Kidney (tissue), 13 donors: ENCODE measurements at regions not wholly inside any gene's neighbourhood (a gene's known extent, or its start where the extent isn't known, plus 50 kb on each side); places are given as distances from the start of the nearest gene placed in this dataset.

Experiments
- DNase-seq, 5 donors: peaks; one replicate each; pipeline ENCODE4 v3.0.0-alpha.2; 2013 to 2020
- FAIRE-seq: peaks from 2 replicates; lab custom pipeline; 2012; peaks lifted over from hg19 to GRCh38; lab: Jason Lieb, UNC
- H3K27ac ChIP-seq, 2 donors: one replicate each; pipeline ENCODE4 v1.7.0; 2013; ENCODE audit warnings: low read depth in 2 of 2, low read length in 2 of 2, inconsistent platforms in 1 of 2
- H3K27me3 ChIP-seq: one replicate; pipeline ENCODE4 v1.7.1; 2013; ENCODE audit warnings: low read length, inconsistent platforms; ENCODE audit not compliant: control insufficient read depth, insufficient read depth
- H3K36me3 ChIP-seq, 3 donors: one replicate each; pipeline versions ENCODE4 v1.7.0 to v1.7.1; 2013; ENCODE audit warnings: low read length in 3 of 3, control low read depth in 1 of 3, inconsistent platforms in 1 of 3; ENCODE audit not compliant: insufficient read depth in 3 of 3, control insufficient read depth in 2 of 3
- H3K4me1 ChIP-seq, 3 donors: one replicate each; pipeline versions ENCODE4 v1.7.0 to v1.7.1; 2013; ENCODE audit warnings: low read length in 3 of 3, inconsistent platforms in 1 of 3, low read depth in 1 of 3; ENCODE audit not compliant: control insufficient read depth in 2 of 3, insufficient read depth in 2 of 3
- H3K4me3 ChIP-seq, 3 donors: one replicate each; pipeline versions ENCODE4 v1.7.0 to v1.8.1; 2013; ENCODE audit warnings: low read length in 3 of 3, control low read depth in 1 of 3, inconsistent platforms in 1 of 3
- H3K9ac ChIP-seq, 3 donors: one replicate each; pipeline versions ENCODE4 v1.7.0 to v1.7.1; 2013; ENCODE audit warnings: low read length in 3 of 3, control low read depth in 1 of 3, inconsistent platforms in 1 of 3
- H3K9me3 ChIP-seq, 3 donors: one replicate each; pipeline versions ENCODE4 v1.7.0 to v1.7.1; 2013; ENCODE audit warnings: low read length in 3 of 3, control low read depth in 1 of 3, inconsistent platforms in 1 of 3; ENCODE audit not compliant: control insufficient read depth in 2 of 3, insufficient read depth in 1 of 3
- intact Hi-C: fragments of 100-400 bp; cut with DNase I; formaldehyde crosslinking; loops from one replicate; pipeline ENCODE4 v1.11.1; 2022
- TF ChIP-seq, protein P1 (sequence below): IDR thresholded peaks from 3 replicates; pipeline ENCODE4 v1.5.1; 2012; ENCODE audit warnings: mild to moderate bottlenecking, moderate library complexity, borderline replicate concordance; ENCODE audit not compliant: insufficient read depth; ENCODE audit errors: extremely low read depth
- donor health status: control.
- donor health status: control.
- donor health status: control.
- donor health status: control.
- donor health status: control.
- donor health status: DM: yes; HTN: yes; CAD: no.
- donor health status: Normal renal cell carcinoma (clear cell type).

DNA sequence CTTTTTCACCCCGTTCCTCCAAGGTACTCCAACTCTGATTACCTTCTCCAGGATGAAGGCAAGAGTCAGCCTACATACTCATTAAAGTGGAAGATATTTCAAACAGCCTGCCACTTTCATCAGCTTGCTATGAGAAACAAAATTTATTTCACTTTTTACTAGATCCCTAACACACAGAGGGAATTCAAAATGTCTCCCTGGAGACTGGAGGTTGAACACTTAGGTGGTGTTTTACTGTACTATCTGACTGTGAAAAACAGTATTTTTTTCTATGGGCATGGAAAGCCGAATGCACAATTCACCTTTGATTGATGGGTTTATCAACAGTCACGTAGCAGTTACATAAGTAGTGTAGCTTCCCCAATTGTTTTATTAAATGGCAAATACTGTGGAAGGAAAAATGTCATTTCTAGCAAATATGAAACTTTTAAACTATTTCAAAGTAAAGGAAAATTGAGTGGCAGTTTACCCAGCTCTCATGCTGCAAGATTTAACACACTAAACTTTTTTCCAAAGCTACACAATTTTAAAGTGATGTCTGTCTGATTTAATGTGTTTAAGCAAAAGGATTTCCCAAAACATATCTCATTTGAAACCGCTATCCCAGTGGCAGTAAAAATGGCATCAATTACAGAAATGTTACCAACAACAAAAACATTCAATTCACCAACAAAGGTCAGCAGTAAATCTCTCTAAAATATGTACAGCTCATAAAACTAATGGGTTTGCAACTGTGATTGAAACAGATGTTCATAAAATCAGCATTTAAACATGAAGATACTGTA lies 125.0 kb upstream of the TLE4 start:
- H3K4me1 ChIP-seq: no peaks in the 10 kb centered on the region
- H3K4me3 ChIP-seq: no peak overlapping the region
- peak in 2 of 5 donors; percentile 22 to 25 for DNase-seq
- H3K9me3 ChIP-seq: no peaks in the 10 kb centered on the region
- no peaks in the 10 kb centered on the region for H3K36me3 ChIP-seq
- TF ChIP-seq, protein P1, sequence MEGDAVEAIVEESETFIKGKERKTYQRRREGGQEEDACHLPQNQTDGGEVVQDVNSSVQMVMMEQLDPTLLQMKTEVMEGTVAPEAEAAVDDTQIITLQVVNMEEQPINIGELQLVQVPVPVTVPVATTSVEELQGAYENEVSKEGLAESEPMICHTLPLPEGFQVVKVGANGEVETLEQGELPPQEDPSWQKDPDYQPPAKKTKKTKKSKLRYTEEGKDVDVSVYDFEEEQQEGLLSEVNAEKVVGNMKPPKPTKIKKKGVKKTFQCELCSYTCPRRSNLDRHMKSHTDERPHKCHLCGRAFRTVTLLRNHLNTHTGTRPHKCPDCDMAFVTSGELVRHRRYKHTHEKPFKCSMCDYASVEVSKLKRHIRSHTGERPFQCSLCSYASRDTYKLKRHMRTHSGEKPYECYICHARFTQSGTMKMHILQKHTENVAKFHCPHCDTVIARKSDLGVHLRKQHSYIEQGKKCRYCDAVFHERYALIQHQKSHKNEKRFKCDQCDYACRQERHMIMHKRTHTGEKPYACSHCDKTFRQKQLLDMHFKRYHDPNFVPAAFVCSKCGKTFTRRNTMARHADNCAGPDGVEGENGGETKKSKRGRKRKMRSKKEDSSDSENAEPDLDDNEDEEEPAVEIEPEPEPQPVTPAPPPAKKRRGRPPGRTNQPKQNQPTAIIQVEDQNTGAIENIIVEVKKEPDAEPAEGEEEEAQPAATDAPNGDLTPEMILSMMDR: no peak
- H3K9ac ChIP-seq: no peak overlapping the region
- intact Hi-C loops: no loop called here
- H3K27ac ChIP-seq: no peak overlapping the region
- FAIRE-seq: no peak
- no peaks in the 10 kb centered on the region for H3K27me3 ChIP-seq

DNA sequence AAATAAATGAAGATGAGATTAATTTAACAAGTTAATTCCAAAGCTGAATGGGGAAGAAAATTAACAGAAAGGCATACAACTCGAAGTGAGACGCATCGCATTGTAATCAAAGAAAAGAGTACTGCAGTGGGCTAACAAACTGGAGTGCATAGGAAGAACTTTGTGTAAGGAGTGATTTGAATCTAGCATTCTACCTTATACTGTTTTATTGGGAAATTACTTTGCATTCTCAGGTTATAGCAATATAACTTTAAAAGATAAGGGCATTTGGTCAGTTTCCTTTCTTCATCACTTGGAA lies 124.5 kb upstream of the TLE4 start:
- Histone ChIP-seq H3K9me3 (no peaks in the 10 kb centered on the region), H3K9ac (no peak overlapping the region)
- FAIRE-seq: no peak

DNA sequence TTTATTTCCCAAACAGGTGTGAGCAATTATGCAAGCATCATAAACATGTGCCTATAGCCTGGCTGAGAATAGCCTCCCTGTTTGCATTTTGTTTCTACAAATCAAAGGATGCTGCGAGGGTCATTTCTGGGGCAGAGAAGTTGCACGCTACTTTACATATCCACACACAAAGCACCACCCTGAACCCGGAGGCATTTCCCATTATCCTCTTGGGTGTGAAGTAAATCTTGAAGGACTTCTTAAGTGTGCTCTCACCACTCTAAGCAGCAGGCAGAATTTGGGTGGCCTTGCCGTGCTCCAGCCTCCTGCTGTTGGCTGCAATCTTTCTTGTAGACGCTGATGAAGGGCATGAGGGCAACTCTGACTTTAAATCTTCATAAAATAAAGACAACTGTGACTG lies 124.0 kb upstream of the TLE4 start:
- TF ChIP-seq, protein P1: no peak

More for the DNA sequence above, 124.5 kb upstream of the TLE4 start:
- H3K27me3 ChIP-seq: no peaks in the 10 kb centered on the region
- TF ChIP-seq, protein P1: no peak
- DNase-seq: peak in 2 of 5 donors; percentile 7 to 10
- H3K4me1 ChIP-seq: no peaks in the 10 kb centered on the region
- H3K36me3 ChIP-seq: no peaks in the 10 kb centered on the region
- no peak overlapping the region for H3K27ac ChIP-seq
- intact Hi-C loops: no loop called here
- no peak overlapping the region for H3K4me3 ChIP-seq

DNA sequence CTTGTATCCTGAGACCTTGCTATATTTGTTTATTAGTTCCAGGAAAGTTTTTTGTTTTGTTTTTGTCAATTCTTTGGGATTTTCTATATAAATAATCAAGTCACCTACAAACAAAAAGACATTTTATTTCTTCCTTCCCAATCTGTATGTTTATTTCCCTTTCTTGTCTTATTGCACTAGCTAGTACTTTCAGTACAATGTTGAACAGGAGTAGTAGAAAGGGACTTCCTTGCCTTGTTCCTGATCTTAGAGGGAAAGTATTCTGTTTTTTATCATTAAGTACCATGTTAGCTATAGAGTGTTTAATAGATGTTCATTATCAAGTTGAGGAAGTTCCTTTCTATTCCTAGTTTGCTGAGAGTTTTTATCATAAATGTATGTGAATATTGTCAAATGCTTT lies 119.5 kb upstream of the TLE4 start:
- intact Hi-C loops: no loop called here

More for the DNA sequence above, 124.0 kb upstream of the TLE4 start:
- H3K9ac ChIP-seq: no peak overlapping the region
- no peaks in the 10 kb centered on the region for H3K4me1 ChIP-seq
- H3K36me3 ChIP-seq: no peaks in the 10 kb centered on the region
- intact Hi-C loops: no loop called here
- no peaks in the 10 kb centered on the region for H3K9me3 ChIP-seq
- FAIRE-seq: no peak
- H3K4me3 ChIP-seq: no peak overlapping the region
- DNase-seq: peak in 4 of 5 donors; percentile 33 to 77 (median 57)
- no peaks in the 10 kb centered on the region for H3K27me3 ChIP-seq
- H3K27ac ChIP-seq: no peak overlapping the region

More for the DNA sequence above, 119.5 kb upstream of the TLE4 start:
- H3K4me1 ChIP-seq: no peaks in the 10 kb centered on the region
- no peaks in the 10 kb centered on the region for H3K36me3 ChIP-seq
- no peaks in the 10 kb centered on the region for H3K9me3 ChIP-seq
- DNase-seq (no peak), FAIRE-seq (no peak)
- H3K27me3 ChIP-seq: no peaks in the 10 kb centered on the region
- TF ChIP-seq, protein P1: no peak
- no peak overlapping the region for H3K9ac ChIP-seq
- no peak overlapping the region for H3K27ac ChIP-seq
- H3K4me3 ChIP-seq: no peak overlapping the region
